ENCODE measurements at regions not wholly inside any gene's neighbourhood (a gene's known extent, or its start where the extent isn't known, plus 50 kb on each side); places are given as distances from the start of the nearest gene placed in this dataset.

DNA sequence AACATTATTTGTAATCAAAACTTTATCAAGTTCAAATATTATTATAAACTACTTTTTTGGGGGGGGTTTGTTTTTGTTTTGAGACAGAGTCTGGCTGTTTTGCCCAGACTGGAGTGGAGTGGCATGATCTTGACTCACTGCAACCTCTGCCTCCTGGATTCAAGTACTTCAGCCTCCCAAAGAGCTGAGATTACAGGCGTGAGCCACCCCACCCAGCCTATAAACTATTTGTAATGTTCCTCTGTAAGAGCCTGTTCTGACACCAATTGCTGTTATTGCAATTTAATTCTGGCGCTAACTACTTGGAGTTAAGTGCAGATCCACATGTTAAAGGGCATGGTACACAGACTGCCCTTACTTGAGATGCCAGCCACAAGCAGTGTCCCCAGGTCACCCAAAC lies 478.1 kb upstream of the NRP1 start:
- no peak for DNase-seq (ENCODE audit: low read depth)

GRCh38 chr10:33810986-33811385 lies 476.5 kb upstream of the NRP1 start:
- DNase-seq (ENCODE audit: low read depth) = no peak

- no peak for DNase-seq (ENCODE audit: low read depth)
Measured at GRCh38 chr10:33809732-33810131, 475.3 kb upstream of the NRP1 start.

DNA sequence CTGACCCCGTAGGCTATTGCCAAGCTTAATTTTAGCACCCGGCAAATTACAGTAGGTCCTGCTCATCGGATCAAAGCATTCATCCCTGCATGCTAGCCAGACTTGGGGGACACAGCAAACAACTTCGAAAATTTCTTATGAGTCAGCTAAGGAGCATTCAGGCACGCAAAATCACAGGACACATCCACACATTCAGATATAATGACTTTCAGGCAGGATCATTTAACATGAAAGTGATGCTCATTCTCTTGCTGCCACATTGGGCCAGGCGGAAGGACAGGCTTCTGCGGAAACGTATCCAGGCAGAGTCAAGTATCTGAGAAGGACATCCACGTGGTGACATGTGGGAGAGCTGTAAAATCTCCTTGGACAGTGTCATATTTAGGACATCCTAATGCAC lies 474.0 kb upstream of the NRP1 start:
- DNase-seq (ENCODE audit: low read depth) = peak; percentile 16

GRCh38 chr10:33807531-33808359 lies 473.3 kb upstream of the NRP1 start:
- DNase-seq (ENCODE audit: low read depth) = no peak

DNA sequence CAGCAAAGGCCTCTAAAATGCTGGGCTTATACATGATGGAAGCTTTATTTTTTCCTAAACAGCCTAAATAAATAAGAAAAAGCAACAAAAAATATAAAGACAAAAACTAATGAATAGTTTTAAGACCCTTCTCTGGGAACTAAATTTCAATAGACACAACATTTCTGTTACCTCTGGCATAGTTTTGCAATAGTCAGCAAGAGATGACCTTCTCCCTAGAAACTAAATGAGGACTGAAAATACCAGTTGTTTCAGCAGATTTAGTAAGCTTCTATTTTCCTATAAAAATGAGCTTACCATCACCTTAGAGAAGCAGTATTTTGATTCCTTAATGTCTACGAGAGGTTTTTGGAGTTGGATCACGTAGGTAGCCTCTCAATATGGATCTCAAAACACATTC lies 471.4 kb upstream of the NRP1 start:
- DNase-seq (ENCODE audit: low read depth) = no peak

GRCh38 chr10:33804584-33804983 lies 470.1 kb upstream of the NRP1 start:
- no peak for DNase-seq (ENCODE audit: low read depth)

GRCh38 chr10:33803248-33803647 lies 468.8 kb upstream of the NRP1 start:
- DNase-seq (ENCODE audit: low read depth) = peak; percentile 83

GRCh38 chr10:33802566-33802965 lies 468.1 kb upstream of the NRP1 start:
- no peak for DNase-seq (ENCODE audit: low read depth)

DNA sequence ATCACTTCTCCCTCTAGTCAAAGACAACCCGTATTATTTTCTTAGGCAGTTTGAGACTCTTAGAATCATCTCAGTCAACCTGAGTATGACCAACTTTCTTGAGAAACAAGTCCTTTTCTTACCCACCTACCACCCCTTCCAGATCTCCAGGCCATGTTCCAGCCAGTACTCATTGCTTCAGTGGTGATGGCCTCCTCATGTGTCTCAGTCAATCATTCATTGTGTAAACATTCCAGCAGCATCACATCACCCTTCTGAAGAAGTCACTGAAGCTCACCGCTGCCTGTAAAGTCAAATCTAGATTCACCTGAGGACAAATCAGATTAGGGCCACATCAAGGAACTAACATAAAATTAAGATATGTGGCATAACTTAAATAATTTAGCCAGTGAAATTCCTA lies 467.2 kb upstream of the NRP1 start:
- peak; percentile 75 for DNase-seq (ENCODE audit: low read depth)

GRCh38 chr10:33800986-33801385 lies 466.5 kb upstream of the NRP1 start:
- DNase-seq (ENCODE audit: low read depth) = no peak

GRCh38 chr10:33800545-33800944 lies 466.1 kb upstream of the NRP1 start:
- peak; percentile 16 for DNase-seq (ENCODE audit: low read depth)

DNA sequence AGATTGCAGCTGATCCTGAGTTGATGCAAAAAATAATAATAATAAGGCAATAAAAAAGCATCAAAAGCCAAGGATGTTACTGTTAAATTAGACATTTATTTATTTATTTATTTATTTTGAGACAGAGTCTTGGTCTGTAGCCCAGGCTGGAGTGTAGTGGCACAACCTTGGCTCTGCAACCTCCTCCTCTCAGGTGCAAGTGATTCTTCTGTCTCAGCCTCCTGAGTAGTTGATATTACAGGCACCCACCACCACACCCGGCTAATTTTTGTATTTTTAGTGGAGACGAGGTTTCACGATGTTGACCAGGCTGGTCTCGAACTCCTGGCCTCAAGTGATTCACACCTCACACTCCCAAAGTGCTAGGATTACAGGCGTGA lies 465.5 kb upstream of the NRP1 start:
- no peak for DNase-seq (ENCODE audit: low read depth)

DNA sequence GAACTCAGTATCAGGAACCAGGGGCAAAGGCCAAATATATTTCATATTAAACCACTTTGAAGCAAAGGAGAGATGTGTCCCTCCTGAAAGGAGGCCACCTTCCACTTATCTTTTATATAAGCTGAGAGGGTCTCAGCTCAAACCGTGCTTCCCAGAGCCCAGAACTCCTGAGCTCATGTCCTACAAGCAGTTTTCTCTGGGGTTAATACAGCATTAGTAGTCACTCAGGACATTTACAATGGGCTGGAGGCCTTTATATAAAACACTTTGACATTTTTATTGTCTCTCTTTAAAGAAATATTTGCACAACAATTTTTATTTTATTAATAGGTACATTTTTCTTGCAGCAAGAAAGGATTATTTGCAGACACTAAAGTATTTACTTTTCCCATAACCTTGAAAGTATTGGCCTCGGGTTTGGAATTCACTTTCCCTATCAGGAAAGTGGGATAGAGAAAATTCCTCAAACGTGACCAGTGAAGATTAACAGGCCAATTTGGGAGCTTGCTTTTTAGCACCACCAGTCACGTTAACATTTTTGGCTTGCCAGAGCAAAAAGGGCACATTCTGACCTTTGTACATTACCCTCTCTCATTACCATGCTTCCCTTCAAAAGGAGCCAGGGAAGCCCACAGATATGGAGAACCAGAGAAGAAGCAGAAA lies 464.9 kb upstream of the NRP1 start:
- DNase-seq (ENCODE audit: low read depth) = peak; percentile 25

- DNase-seq (ENCODE audit: low read depth) = no peak
Measured at GRCh38 chr10:33798754-33799153, 464.3 kb upstream of the NRP1 start.

DNA sequence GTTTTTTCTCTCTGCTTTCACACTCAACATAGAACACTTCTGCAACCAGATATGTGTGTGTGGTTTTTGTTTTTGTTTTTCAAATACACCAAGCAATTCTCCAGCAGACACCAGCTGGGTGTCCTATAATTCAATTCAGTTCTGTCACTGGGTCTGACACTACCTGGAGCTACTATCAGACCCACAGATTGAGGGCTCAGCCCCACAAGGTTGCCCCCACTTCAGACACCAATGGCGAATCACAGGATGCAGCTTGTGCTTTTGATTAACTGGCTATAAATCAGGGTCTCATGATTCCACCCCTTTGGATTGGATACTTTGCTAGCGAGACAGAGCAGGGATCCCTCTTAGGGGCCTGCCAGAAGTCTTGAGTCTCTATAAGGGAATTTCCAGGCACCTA lies 462.2 kb upstream of the NRP1 start:
- DNase-seq (ENCODE audit: low read depth) = no peak

DNA sequence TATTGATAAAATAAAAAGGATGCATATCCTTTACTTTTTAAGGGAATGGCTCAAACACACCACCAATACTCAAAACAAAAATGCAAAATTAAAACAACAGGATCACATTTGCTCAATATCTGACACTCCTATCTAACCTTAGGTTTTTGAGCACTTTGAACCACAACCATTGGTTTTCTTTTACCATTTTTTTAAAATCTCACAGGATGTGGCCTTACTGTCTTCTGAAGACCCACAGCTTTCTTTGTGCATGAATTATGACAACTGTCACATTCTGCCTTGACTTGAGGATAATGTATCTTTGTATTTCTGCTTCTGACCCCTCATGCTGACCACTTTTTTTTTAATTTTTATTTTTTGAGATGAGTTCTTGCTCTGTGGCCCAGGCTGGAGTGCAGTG lies 461.1 kb upstream of the NRP1 start:
- DNase-seq (ENCODE audit: low read depth) = no peak

- no peak for DNase-seq (ENCODE audit: low read depth)
Measured at GRCh38 chr10:33794460-33794859, 460.0 kb upstream of the NRP1 start.

- DNase-seq (ENCODE audit: low read depth) = no peak
Measured at GRCh38 chr10:33793793-33794192, 459.3 kb upstream of the NRP1 start.

GRCh38 chr10:33791272-33791660 lies 456.8 kb upstream of the NRP1 start:
- no peak for DNase-seq (ENCODE audit: low read depth)

DNA sequence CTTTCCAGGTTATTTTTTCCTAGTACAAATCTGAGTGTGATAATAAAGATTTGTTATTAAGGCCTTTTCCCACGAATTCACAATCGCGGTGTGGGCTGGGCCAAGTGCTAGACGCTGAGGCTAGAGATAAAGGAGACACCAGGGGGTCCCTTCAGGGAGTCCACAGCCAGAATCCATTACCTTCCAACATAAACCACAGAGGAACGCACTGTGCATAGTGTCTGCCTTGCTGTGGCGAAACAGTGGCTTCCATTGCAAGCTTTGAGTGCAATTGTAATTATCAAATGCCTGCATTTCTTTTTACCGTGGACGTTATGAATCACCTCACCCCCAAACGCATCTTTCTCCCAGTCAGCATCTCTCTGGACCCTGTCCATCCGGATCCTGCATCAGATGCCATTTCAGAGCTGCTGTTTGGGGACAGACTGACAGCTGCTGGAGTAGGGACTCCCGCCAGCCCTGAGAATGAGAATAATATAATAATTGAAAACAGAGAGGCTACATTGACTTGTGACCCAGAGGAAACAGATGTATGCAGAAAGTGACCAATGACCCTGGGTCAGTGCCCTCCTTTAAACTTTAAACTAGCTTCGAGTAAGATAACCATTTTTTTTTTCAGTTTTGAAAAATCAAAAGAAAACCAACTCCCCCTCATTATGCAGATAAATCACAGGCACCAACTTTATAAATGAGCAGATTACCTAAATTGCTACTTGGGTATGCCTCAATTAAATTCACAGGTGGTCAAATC lies 456.2 kb upstream of the NRP1 start:
- DNase-seq (ENCODE audit: low read depth) = no peak

DNA sequence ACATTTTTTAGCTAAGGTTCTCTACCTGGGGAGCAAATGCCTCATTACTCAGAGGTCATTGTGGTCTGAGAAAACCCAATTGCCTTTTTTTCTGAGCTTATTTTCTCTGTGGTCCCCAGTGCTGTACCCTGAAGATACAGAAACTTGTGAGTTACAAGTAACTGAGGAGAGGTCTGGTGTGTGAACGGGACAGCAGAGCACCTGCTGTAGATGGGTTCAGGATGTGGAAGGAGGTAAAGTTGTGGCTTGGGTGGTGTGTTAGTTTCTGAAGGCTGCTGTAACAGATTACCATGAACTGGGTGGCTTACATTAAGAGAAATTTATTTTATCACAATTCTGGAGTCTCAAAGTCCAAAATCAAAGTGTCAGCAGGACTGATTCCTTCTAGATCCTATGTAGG lies 449.1 kb upstream of the NRP1 start:
- no peak for DNase-seq (ENCODE audit: low read depth)

DNA sequence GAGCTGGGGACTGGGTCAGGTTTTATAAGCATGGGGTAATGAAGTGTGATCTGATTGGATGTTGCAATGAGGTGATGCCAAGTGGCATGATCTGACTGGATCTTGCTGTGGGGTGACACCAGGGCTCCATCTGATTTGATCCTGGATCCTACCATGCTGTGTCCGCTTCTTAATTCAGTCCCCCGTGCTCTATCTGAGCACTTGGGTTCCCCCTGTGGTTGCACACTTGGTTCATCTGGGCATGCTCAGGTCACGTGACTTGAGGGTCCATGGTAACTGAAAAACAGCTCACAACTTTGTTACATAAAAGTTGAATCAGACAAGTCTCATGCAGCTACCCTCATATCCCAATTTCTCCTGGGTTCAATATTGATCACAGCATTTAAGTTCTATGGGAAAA lies 448.6 kb upstream of the NRP1 start:
- DNase-seq (ENCODE audit: low read depth) = no peak
